Putamen (tissue), 1 donor: ENCODE measurements at regions not wholly inside any gene's neighbourhood (a gene's known extent, or its start where the extent isn't known, plus 50 kb on each side); places are given as distances from the start of the nearest gene placed in this dataset.
A peak's percentile ranks its signal among the peaks of the same experiment; 100 is the strongest.
"Not testable (repeated sequence)": the region's sequence is repeated elsewhere in the genome, so short reads cannot be mapped to it uniquely, and the experiment has no call there.

Experiments
- DNase-seq: peaks from one replicate; pipeline ENCODE4 v3.0.0-alpha.2; 2016; ENCODE audit warnings: low spot score

DNA sequence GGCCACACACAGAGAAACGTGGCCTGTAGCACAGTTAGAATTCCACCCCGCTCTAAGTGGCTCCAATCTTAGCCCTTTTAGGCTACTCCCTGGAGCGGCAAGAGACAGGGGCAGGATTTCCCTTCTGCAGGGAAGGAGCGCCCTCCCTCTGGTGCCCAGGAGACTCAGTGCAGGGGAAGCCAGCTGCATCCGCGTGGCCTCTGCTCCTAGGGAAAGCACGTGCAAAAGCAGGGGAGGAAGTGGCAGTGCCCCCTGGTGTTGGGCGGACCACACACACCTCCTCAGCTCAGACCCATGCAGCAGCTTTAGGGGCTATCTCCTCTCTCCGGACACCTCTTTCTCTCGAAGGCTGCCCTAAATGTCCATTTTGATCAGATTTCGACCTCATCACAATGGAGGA is 50.0 kb downstream of the SPRING1 start:
- no peak for DNase-seq

DNA sequence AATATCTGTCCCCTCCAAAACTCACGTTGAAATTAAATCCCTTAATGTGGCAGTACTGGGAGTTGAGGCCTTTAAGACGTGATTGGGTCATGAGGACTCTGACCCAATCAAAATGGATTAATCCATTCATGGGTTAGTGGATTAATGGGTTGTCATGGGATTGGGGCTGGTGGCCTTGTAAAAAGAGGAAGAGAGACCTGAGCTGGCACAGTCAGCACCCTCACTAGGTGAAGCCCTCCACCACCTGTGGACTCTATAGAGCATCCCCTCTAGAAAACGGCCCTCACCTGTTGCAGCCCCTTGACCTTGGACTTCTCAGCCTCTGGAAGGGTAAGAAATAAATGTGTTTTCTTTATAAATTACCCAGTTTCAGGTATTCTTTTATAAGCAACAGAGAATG is 53.0 kb downstream of the SPRING1 start:
- no peak for DNase-seq

DNA sequence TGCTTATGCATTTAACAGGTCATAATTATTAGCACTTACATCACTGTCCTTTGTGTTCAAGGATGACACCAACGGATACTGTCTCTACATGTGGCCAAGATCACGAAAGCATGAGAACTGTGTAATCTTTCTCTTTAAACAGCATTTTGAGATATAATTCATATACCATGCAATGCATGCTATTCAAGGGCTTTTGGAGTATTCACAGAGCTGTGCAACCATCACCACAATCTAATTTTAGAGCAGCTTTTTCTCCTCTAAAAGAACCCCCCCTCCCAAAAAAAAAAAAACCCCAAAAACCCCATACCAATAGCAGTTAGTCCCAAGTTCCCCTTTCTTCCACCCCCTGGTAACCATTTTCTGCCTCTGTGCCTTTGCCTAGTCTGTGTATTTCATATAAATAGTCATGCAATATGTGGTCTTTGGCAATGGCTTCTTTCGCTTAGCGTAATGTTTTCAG is 60.6 kb downstream of the SPRING1 start:
- DNase-seq: no peak

DNA sequence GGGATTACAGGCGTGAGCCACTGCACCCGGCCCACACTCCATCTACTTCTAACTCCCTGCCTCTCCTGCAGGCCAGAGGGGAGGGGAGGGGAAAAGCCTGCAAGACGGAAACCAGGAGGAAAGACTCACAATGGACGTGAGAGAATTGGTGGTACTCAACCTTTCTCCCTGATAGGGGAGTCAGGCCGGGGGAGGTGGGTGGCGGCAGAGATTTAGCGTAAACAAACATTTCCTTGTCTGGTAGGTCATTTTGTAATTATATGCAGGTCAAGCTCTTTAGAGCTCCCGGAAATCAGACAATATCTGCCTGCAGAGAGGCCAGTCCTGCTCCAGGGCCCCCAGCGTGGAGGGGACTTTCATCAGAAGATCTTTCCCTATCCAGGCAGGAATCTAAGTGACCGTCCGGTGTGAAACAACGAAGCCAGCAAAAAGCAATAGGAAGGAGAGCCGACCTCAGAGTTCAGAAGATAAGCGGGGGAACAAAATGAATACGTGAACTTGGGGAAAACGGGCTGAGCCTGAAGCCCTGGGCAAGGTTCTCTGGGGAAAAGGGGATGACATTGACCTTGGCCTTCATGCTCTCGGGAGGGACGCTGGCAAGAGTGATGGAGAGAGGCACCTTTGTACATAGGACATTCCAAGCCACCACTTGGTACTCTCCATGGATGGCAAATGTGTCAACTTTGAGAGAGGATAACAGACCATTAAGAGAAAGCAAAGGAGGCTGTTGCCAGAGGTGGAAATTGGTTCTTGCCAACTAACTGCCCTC is 62.3 kb downstream of the SPRING1 start:
- DNase-seq: no peak

DNA sequence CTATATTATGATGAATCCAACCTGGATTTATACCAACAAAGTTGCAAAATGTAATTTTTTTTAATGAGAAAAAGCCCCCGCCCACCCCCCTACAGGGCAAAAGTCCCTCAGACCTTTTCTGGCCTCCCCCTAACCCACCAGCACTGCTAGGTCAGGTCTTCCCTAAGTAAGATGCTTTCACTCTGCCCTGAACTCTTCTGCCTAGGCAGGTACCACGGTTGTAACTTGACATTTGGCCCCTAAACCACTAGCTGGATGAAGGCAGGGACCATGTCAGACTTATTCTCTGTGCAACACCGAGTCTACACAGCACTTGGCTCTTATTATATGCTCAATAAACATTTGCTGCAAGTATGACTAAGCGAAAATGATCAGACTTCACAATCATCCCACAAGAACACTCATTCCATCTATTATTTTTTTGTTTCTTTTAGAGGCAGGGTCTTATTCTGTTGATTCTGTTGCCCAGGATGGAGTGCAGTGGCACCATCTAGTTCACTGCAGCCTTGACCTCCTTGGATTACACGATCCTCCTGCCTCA is 63.2 kb downstream of the SPRING1 start:
- DNase-seq: no peak

DNA sequence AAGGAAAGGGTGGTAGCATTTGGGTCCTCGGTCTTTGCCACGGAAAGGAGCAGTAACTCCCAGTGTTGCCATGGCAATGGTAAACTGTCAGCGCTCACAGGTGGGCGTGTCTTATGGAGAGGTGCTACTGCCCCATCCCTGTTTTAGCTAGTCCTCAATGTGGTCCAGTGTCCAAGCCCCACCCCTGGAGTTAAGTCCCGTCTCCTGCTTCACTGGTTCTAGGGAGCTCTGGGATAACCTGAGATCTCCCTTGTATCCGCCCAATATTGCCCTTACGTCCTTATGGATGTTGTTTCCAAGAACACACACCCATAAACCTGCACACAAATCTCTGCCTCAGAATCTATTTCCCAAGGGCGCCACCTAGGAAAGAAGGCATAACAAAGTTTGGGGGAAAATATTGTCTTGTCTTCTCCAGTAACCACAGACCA is 64.2 kb downstream of the SPRING1 start:
- DNase-seq: no peak

DNA sequence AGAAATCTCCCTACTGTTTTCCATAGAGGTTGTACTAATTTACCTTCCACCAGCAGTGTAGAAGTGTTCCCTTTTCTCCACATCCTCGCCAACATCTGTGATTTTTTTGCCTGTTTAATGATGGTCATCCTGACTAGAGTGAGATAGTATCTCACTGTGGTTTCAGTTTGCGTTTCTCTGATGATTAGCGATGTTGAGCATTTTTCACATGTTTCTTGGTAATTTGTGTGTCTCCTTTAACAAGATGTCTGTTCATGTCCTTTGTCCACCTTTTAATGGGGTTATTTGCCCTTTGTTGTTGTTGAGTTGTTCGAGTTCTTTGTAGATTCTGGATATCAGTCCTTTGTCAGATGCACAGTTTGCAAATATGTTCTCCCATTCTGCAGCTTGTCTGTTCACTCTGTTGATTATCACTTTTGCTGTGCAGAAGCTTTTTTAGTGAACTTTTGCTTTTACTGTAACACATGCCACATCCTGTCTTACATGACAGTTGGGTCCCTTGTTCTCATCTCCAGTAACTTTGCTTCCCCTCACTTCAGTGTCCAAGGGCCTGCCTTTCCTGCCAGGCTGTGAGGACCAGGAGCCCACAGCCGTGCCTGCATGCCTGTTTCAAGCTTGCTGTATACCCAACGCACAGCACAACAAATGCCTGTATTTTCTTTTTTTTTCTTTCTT is 64.9 kb downstream of the SPRING1 start:
- DNase-seq: no peak

DNA sequence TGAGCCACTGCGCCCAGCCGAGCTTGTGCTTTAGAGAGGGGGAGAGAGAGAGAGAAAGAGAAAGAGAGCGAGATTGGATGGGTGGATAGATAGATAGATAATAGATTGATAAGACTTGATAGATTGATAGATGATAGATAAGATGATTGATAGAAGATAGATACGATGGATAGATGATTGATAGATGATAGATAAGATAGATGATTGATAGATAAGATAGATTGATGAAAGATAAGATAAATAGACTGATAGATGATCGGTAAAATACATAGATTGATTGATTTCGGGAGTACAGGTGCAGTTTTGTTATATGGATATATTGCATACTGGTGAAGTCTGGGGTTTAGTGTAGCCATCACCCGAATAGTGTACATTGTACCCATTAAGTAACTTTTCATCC is 65.9 kb downstream of the SPRING1 start:
- no peak for DNase-seq

DNA sequence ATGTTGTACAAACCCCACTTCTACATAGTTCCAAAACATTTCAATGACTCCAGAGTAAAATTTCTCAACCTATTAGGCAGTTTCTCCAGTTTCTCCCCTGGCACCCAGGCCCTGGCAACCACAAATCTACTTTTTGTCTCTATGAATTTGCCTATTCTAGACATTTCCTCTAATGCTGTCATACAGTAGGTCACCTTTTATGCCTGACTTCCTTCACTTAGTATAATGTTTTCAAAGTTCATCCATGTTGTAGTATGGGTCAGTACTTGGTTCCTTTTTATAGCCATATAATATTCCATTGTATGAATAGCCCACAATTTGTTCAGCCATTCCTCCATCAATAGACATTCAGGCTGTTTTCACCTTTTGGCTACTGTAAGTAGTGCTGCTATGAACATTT is 67.0 kb downstream of the SPRING1 start:
- no peak for DNase-seq

DNA sequence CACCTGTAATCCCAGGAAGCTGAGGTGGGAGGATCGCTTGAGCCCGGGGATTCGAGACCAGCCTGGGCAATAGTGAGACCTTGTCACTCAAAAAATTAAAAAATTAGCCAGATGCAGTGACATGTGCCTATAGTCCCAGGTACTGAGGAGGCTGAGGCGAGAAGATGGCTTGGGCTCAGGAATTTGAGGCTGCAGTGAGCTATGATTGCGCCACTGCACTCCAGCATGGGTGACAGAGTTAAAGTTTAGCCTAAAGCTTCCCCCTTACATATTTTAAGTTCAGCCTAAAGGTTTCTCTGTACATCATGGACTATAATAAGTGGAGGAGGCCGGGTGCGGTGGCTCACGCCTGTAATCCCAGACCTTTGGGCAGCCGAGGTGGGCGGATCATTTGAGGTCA is 70.1 kb downstream of the SPRING1 start:
- DNase-seq: no peak

DNA sequence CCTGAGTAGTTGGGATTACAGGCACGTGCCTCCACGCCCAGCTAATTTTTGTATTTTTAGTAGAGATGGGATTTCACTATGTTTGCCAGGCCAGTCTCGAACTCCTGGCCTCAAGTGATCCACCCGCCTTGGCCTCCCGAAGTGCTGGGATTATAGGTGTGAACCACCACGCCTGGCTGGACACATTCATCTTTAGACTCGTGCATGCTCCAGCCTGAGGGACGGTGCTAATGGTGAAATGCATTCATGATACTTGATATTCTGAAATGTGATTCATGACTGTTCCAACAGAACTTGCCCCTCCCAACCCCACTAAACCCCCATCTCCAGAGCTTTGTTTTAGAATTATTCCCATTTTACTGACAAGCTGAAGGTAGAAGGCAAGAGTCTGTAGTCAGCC is 71.0 kb downstream of the SPRING1 start:
- not testable (repeated sequence) for DNase-seq

DNA sequence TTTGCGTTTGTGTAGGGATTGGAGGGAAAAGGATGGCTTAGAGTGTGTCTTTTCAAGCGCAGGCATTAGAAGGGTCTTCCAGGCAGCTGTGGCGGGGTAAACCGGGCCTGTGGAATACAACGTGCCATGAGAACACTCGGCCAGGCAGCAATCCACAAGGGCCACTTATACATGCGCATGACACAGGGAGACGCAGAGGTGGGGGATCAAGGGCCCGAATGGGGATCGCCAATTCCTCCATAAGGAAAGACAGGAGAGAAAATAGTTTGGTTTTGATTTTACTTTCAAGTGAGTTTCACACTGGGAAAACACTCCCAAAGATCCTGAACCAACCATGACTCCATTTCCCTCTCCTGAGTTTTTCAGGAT is 71.6 kb downstream of the SPRING1 start:
- DNase-seq: no peak

DNA sequence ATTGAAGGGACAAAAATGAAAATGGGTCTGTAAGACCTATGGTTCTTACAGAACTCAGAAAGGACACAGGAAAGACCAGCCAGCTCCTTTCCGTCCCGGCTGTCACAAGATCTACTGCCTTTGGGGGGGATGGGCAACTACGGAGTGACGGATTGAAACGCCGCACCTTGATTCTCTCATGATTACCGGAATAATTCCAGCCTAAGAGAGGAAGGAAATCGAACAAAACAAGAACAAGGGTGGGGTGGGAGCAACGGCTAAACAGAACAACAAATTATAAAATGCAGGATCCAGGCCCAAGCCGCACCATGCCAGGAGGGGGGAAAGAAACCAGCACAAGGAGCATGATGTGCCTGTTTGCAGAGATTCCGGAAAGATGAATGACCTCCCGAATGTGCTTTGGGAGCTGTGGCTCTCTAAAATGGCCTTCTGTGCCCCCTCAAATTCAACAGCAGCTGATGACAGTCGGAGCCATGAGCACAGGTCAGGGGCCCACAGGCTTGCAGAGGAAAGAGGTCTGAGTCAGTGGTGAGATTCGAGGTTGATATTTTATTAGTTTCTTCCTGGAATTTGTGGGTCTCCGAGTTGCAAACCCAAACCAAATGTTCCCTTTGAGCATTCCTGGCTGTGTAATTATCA is 72.1 kb downstream of the SPRING1 start:
- no peak for DNase-seq

DNA sequence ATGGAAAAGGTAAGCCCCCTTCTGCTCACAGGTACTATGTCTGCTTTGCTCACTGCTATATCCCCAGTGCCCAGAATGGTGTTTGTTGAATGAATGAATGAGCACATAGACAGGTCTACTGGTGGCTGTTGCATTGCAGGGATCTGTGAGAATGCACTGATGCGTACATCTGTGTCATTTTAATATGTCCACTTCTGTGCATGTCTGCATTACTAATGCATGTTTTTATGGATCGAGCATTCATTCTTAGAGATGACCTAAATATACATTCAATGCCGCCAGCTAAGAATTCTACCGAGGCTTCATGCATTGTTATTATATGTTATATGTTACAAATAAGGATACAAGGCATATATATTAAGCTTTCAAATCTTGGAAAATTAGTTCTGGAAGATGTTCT is 73.8 kb downstream of the SPRING1 start:
- no peak for DNase-seq

DNA sequence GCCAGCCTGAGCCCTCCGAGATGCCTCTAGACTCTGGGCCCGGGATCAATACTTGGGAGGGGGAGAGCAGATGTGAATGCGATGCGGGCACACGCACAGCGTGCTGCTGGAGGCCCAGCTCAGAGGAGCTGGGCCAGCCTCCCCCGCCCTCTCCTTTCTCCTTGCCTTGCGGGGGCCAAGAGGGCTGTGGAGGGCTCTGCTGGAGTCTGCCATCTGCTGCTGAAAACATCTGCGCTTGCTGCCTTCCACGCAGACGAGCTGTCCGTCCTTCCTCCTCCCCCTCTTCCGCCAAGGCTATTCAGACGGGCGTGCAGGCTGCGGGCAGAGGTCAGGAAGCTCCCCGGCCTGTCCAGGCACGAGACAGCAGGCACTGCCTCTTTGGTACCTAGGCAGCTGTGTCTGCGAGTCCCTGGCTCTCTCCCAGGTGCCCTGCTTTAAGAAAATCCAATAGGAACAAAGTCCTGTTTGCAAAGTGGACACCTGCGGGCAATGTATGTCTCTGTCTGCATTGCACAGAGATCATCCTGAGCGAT is 75.2 kb downstream of the SPRING1 start:
- DNase-seq: peak; percentile 14

DNA sequence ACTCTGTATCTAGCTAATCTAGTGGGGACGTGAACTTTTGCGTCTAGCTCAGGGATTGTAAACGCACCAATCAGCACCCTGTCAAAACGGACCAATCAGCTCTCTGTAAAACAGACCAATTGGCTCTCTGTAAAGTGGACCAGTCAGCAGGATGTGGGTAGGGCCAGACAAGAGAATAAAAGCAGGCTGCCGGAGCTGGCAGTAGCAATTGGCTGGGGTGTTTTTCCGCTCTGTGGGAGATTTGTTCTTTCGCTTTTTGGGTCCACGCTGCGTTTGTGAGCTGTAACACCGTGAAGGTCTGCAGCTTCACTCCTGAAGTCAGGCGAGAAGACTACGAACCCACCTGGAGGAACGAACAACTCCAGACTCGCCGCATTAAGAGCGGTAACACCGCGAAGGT is 76.5 kb downstream of the SPRING1 start:
- DNase-seq: no peak

DNA sequence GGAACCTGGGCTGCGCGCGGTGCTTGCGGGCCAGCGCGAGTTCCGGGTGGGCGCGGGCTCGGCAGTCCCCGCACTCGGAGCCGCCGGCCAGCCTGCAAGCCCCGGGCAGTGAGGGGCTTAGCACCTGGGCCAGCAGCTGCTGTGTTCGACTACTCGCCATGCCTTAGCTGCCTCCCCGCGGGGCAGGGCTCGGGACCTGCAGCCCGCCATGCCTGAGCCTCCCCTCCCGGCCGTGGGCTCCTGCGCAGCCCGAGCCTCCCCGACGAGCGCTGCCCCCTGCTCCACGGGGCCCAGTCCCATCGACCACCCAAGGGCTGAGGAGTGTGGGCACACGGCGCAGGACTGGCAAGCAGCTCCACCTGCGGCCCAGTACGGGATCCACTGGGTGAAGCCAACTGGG is 77.1 kb downstream of the SPRING1 start:
- DNase-seq: not testable (repeated sequence)

DNA sequence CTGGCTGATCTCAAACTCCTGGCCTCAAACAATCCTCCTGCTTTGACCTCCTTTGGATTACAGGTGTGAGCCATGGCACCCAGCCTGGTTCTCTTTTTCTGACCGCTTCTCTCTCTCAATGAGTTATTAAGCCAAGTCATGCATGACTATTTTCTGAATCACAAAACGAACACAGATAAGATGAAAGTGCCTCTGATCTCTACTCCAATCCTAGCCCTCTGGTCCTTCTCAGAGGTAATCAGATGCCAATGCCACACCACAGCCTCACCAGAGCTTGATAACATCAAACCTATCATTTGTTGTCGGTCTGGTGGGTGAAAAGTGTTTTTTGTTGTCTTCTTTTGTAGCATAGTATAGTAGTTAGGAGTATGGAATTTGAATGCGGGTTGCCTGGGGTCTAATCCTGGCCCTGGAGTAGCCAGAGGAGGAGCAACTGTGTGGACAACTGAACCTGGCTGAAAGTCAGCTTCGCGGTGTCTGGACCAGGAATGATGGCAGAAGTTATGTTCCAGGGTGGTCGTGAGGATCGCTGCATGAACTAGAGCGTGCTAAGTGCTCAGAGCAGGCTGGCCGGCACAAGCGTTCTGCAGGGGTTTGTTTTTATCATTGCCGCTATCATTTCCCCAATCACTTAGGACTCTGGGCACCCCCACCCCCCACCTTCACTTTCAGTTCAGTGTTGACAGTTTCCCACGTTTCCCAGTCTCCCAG is 77.9 kb downstream of the SPRING1 start:
- no peak for DNase-seq

DNA sequence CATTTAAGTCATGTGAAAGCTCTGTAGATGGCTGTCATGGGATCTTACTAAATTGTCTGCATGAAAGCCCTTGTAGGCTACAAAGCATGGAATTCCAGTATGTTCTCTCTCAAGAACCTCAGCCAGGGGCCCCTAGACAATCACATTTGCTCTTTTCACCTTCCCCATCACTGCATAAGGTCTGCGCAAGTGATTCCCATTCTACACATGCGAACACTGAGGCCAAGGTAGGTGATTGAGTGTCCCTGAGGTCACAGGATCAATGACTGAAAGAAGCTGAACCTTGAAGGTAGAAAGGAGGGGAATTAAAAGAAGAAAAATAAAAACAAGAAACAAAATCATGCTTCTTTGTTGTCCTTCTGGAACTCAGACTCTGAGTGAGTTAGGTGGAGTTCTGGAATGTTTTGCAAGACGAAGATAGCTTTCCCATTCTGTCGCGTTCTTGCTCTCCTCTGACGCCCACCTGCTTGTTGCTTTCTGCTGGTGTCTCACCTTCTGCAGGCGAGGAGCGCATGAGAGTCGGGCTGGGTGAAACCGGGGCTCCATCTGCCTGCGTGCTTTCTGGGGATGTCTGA is 79.9 kb downstream of the SPRING1 start:
- DNase-seq: no peak

DNA sequence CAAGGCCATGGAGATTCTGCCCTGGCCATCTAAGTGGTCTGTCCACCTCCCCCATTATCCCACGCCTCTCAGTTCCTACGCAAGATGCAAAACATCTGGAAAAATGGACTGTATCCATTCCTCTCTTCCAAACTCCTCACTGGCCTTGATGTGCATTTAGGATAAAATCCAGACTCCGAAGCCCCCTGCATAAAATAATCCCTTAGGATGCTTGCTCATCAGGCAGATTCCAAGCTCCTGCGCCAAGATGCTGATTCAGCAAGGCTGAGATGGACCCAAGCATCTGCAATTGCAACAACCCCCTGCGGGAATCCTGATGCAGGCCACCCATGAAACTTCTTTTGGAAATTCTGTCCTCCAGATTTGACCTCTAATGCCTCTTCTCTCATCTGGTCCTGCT is 81.6 kb downstream of the SPRING1 start:
- DNase-seq: no peak

DNA sequence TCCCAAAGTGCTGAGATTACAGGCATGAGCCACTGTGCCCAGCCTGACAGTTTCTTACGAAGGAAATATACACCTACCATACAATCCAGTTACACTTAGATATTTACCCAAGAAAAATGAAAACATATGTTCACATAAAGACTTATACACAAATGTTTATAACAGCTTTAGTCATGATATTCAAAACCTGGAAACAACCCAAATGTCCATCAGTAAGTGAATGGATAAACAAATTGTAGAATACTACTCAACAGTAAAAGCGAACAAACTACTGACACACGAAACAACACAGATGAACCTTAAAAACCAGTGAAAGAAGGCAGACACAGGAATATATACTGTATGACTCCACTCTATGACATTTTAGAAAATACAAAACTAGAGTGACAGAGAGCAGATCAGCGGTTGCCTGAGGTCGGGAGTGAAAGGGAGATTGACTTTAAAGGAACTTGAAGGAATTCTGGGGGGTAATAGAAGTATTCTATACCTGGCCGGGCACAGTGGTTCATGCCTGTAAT is 83.6 kb downstream of the SPRING1 start:
- DNase-seq: no peak
